ENCODE measurements at regions not wholly inside any gene's neighbourhood (a gene's known extent, or its start where the extent isn't known, plus 50 kb on each side); places are given as distances from the start of the nearest gene placed in this dataset.

DNA sequence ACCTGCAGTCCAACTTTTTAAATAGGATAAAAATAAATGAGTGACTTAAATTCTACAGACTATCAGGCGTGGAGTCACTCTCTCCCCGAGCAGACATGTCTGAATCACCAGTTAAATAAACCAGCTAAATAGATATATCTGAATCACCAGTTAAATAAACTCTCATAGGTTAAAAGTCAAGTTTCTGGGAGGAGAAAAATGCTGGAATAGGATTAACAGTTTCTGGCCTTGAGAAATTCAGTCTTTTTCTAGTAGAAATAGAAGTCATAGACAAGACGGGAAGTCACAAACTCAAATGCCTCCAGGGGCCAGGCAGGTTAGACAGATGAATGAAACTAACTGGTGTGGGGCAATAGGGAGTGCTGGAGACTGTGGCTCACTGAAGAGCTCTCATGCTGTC lies 258.6 kb upstream of the TMEM132C start:
- TF ChIP-seq POLR2AphosphoS5 (IDR thresholded peaks at IDR 0.05) (no peak), EZH2 (IDR thresholded peaks at IDR 0.05; ENCODE audit: borderline replicate concordance, insufficient read depth, low read length, poor library complexity, severe bottlenecking) (no peak), MXI1 (conservative IDR thresholded peaks at IDR 0.05; ENCODE audit: poor library complexity, severe bottlenecking) (no peak), EP300 (conservative IDR thresholded peaks at IDR 0.05; ENCODE audit: poor library complexity, severe bottlenecking) (no peak), RAD21 (conservative IDR thresholded peaks at IDR 0.05) (no peak), SMC3 (conservative IDR thresholded peaks at IDR 0.05; ENCODE audit: poor library complexity) (no peak)
- TF ChIP-seq, protein P1, sequence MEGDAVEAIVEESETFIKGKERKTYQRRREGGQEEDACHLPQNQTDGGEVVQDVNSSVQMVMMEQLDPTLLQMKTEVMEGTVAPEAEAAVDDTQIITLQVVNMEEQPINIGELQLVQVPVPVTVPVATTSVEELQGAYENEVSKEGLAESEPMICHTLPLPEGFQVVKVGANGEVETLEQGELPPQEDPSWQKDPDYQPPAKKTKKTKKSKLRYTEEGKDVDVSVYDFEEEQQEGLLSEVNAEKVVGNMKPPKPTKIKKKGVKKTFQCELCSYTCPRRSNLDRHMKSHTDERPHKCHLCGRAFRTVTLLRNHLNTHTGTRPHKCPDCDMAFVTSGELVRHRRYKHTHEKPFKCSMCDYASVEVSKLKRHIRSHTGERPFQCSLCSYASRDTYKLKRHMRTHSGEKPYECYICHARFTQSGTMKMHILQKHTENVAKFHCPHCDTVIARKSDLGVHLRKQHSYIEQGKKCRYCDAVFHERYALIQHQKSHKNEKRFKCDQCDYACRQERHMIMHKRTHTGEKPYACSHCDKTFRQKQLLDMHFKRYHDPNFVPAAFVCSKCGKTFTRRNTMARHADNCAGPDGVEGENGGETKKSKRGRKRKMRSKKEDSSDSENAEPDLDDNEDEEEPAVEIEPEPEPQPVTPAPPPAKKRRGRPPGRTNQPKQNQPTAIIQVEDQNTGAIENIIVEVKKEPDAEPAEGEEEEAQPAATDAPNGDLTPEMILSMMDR (IDR thresholded peaks at IDR 0.05; ENCODE audit: poor library complexity, severe bottlenecking): no peak
- TF ChIP-seq, protein P2, sequence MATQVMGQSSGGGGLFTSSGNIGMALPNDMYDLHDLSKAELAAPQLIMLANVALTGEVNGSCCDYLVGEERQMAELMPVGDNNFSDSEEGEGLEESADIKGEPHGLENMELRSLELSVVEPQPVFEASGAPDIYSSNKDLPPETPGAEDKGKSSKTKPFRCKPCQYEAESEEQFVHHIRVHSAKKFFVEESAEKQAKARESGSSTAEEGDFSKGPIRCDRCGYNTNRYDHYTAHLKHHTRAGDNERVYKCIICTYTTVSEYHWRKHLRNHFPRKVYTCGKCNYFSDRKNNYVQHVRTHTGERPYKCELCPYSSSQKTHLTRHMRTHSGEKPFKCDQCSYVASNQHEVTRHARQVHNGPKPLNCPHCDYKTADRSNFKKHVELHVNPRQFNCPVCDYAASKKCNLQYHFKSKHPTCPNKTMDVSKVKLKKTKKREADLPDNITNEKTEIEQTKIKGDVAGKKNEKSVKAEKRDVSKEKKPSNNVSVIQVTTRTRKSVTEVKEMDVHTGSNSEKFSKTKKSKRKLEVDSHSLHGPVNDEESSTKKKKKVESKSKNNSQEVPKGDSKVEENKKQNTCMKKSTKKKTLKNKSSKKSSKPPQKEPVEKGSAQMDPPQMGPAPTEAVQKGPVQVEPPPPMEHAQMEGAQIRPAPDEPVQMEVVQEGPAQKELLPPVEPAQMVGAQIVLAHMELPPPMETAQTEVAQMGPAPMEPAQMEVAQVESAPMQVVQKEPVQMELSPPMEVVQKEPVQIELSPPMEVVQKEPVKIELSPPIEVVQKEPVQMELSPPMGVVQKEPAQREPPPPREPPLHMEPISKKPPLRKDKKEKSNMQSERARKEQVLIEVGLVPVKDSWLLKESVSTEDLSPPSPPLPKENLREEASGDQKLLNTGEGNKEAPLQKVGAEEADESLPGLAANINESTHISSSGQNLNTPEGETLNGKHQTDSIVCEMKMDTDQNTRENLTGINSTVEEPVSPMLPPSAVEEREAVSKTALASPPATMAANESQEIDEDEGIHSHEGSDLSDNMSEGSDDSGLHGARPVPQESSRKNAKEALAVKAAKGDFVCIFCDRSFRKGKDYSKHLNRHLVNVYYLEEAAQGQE (IDR thresholded peaks at IDR 0.05; ENCODE audit: borderline replicate concordance): no peak
